Sigmoid colon (tissue), 3 donors: ENCODE measurements at regions not wholly inside any gene's neighbourhood (a gene's known extent, or its start where the extent isn't known, plus 50 kb on each side); places are given as distances from the start of the nearest gene placed in this dataset.

Experiments
- POLR2A ChIP-seq, 2 donors: fragments of 450-650 bp; IDR thresholded peaks; one replicate each; pipeline ENCODE4 v1.6.1; 2016; ENCODE audit warnings: antibody characterized with exemption in 2 of 2, mild to moderate bottlenecking in 2 of 2, moderate library complexity in 2 of 2
- TF ChIP-seq, protein P1 (sequence below), 4 experiments: fragments of 450-650 bp in 3 of 4; fragments of 200-600 bp in 1 of 4; IDR thresholded peaks; one replicate each; pipeline ENCODE4 v1.5.1; 2016 to 2019; ENCODE audit warnings: antibody characterized with exemption in 4 of 4, mild to moderate bottlenecking in 3 of 4, moderate library complexity in 2 of 4

DNA sequence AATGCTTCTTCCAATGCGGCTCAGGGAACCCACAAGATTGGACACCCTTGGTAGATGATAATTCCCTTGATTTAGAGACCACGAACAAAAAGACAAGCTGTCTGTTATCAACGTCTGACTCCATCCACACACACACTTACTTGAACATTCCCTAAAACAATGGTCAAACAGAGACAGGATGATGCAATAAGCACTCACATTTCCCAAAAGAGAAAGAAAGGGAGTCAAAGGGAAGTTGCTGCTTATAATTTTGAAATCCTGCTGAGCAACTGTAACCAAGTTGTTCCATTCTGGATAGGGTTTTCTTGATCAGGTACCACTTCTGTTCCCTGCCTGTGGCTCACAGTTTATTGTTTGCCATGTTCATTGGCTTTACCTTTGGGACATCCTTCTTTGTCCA is 571.3 kb upstream of the CNTNAP5 start:
- TF ChIP-seq, protein P1, sequence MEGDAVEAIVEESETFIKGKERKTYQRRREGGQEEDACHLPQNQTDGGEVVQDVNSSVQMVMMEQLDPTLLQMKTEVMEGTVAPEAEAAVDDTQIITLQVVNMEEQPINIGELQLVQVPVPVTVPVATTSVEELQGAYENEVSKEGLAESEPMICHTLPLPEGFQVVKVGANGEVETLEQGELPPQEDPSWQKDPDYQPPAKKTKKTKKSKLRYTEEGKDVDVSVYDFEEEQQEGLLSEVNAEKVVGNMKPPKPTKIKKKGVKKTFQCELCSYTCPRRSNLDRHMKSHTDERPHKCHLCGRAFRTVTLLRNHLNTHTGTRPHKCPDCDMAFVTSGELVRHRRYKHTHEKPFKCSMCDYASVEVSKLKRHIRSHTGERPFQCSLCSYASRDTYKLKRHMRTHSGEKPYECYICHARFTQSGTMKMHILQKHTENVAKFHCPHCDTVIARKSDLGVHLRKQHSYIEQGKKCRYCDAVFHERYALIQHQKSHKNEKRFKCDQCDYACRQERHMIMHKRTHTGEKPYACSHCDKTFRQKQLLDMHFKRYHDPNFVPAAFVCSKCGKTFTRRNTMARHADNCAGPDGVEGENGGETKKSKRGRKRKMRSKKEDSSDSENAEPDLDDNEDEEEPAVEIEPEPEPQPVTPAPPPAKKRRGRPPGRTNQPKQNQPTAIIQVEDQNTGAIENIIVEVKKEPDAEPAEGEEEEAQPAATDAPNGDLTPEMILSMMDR (IDR thresholded peaks at IDR 0.05): no peak
- no peak for TF ChIP-seq POLR2A (IDR thresholded peaks at IDR 0.05)
